A673 (cell line): ENCODE measurements at regions not wholly inside any gene's neighbourhood (a gene's known extent, or its start where the extent isn't known, plus 50 kb on each side); places are given as distances from the start of the nearest gene placed in this dataset.

Experiments used
- EZH2 ChIP-seq: fragments of 200-600 bp; sonication (generic); IDR thresholded peaks from 2 replicates; pipeline ENCODE4 v1.6.1; 2017; ENCODE audit warnings: borderline replicate concordance, low read depth, mild to moderate bottlenecking, mixed read lengths, antibody characterized with exemption, low read length; ENCODE audit not compliant: poor library complexity, severe bottlenecking
- TF ChIP-seq, protein P1 (sequence below): fragments of 300-800, 200-600 bp; sonication (generic); conservative IDR thresholded peaks from 2 replicates; pipeline ENCODE4 v1.5.1; 2017; ENCODE audit warnings: low read depth, mild to moderate bottlenecking, antibody characterized with exemption, low read length, moderate library complexity, mixed read lengths

DNA sequence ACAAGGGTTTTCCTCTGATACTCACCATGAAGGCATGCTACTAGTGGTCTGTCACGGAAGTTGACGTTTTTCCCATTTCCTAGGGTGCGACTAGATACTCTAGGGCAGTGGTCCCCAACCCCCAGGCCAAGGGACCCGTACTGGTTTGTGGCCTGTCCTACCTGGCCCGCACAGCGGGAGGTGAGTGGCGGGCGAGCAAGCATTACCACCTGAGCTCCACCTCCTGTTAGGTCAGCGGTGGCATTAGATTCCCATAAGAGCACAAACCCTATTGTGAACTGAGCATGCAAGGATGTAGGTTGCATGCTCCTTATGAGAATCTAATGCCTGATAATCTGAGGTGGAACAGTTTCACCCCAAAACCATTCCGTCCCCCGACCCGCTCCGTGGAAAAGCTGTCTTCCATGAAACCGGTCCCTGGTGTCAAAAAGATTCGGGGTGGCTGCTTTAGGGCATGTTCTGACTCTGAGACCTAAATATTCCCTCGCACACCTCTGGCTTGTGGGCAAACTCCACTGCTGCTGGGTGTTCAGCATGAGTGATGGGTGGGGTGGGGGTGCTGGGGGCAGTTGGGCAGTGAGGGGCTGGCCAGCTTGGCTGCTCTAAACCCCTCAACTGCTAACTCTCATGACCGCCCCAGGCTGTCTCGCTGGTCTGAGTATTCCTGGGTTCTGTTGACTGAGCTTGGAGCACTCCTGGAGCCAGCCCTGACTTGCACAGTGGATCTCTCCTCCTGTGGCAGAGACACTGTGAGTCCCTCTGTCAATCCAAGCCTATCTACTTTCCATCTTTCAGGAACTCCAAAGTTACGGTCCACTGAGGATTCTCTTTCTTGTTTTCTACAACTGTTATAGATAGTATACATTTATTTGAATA, 78.3 kb upstream of the NEK6 start:
- TF ChIP-seq, protein P1, sequence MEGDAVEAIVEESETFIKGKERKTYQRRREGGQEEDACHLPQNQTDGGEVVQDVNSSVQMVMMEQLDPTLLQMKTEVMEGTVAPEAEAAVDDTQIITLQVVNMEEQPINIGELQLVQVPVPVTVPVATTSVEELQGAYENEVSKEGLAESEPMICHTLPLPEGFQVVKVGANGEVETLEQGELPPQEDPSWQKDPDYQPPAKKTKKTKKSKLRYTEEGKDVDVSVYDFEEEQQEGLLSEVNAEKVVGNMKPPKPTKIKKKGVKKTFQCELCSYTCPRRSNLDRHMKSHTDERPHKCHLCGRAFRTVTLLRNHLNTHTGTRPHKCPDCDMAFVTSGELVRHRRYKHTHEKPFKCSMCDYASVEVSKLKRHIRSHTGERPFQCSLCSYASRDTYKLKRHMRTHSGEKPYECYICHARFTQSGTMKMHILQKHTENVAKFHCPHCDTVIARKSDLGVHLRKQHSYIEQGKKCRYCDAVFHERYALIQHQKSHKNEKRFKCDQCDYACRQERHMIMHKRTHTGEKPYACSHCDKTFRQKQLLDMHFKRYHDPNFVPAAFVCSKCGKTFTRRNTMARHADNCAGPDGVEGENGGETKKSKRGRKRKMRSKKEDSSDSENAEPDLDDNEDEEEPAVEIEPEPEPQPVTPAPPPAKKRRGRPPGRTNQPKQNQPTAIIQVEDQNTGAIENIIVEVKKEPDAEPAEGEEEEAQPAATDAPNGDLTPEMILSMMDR = no peak
- TF ChIP-seq EZH2 = no peak
